ENCODE measurements at regions not wholly inside any gene's neighbourhood (a gene's known extent, or its start where the extent isn't known, plus 50 kb on each side); places are given as distances from the start of the nearest gene placed in this dataset.

GRCh38 chr11:112871909-112872500 lies 89.2 kb upstream of the NCAM1 start:
- intact Hi-C loops (cut with DNase I) = no loop called here
- DNase-seq (ENCODE audit: low spot score) = no peak

GRCh38 chr11:112874980-112875379 lies 86.2 kb upstream of the NCAM1 start:
- DNase-seq (ENCODE audit: low spot score) = no peak
- intact Hi-C loops (cut with DNase I) = no loop called here

GRCh38 chr11:112877581-112877980 lies 83.6 kb upstream of the NCAM1 start:
- no peak for DNase-seq (ENCODE audit: low spot score)

GRCh38 chr11:112878033-112878601 lies 83.1 kb upstream of the NCAM1 start:
- DNase-seq (ENCODE audit: low spot score) = no peak
- intact Hi-C loops (cut with DNase I) = no loop called here

More at GRCh38 chr11:112877581-112877980, 83.6 kb upstream of the NCAM1 start:
- intact Hi-C loops (cut with DNase I) = no loop called here

- no peak for DNase-seq (ENCODE audit: low spot score)
- intact Hi-C loops (cut with DNase I) = loop anchor here (5.0 kb wide), 1 partner anchor 72 kb away; no protein-coding TSS in a partner anchor
Measured at GRCh38 chr11:112880495-112880894, 80.7 kb upstream of the NCAM1 start.

- DNase-seq (ENCODE audit: low spot score) = peak; percentile 92
- intact Hi-C loops (cut with DNase I) = loop anchor here (5.0 kb wide), 1 partner anchor 71 kb away; no protein-coding TSS in a partner anchor
Measured at GRCh38 chr11:112881461-112881860, 79.8 kb upstream of the NCAM1 start.

GRCh38 chr11:112882494-112883381 lies 78.5 kb upstream of the NCAM1 start:
- intact Hi-C loops (cut with DNase I) = loop anchor here (5.0 kb wide), 1 partner anchor 70 kb away; no protein-coding TSS in a partner anchor
- DNase-seq (ENCODE audit: low spot score) = no peak

GRCh38 chr11:112884012-112884767 lies 77.0 kb upstream of the NCAM1 start:
- intact Hi-C loops (cut with DNase I) = loop anchor here (5.0 kb wide), 1 partner anchor 68 kb away; no protein-coding TSS in a partner anchor
- DNase-seq (ENCODE audit: low spot score) = no peak

GRCh38 chr11:112885744-112886433 lies 75.3 kb upstream of the NCAM1 start:
- intact Hi-C loops (cut with DNase I) = no loop called here
- DNase-seq (ENCODE audit: low spot score) = no peak

- intact Hi-C loops (cut with DNase I) = no loop called here
- DNase-seq (ENCODE audit: low spot score) = no peak
Measured at GRCh38 chr11:112886434-112887370, 74.5 kb upstream of the NCAM1 start.

GRCh38 chr11:112889446-112889845 lies 71.8 kb upstream of the NCAM1 start:
- DNase-seq (ENCODE audit: low spot score) = no peak
- intact Hi-C loops (cut with DNase I) = no loop called here

- intact Hi-C loops (cut with DNase I) = no loop called here
- DNase-seq (ENCODE audit: low spot score) = no peak
Measured at GRCh38 chr11:112899235-112900006, 61.8 kb upstream of the NCAM1 start.

GRCh38 chr11:112901924-112902323 lies 59.3 kb upstream of the NCAM1 start:
- intact Hi-C loops (cut with DNase I) = no loop called here
- no peak for DNase-seq (ENCODE audit: low spot score)

GRCh38 chr11:112902361-112903011 lies 58.7 kb upstream of the NCAM1 start:
- no peak for DNase-seq (ENCODE audit: low spot score)
- intact Hi-C loops (cut with DNase I) = no loop called here

GRCh38 chr11:112903340-112903739 lies 57.9 kb upstream of the NCAM1 start:
- DNase-seq (ENCODE audit: low spot score) = no peak
- intact Hi-C loops (cut with DNase I) = no loop called here

- intact Hi-C loops (cut with DNase I) = no loop called here
- no peak for DNase-seq (ENCODE audit: low spot score)
Measured at GRCh38 chr11:112911124-112911523, 50.1 kb upstream of the NCAM1 start.
